Midbrain (tissue), 1 donor: ENCODE measurements at regions not wholly inside any gene's neighbourhood (a gene's known extent, or its start where the extent isn't known, plus 50 kb on each side); places are given as distances from the start of the nearest gene placed in this dataset.

ENCODE experiments used
- DNase-seq: peaks from one replicate; lab custom pipeline; 2025; lab: John Stamatoyannopoulos, UW

DNA sequence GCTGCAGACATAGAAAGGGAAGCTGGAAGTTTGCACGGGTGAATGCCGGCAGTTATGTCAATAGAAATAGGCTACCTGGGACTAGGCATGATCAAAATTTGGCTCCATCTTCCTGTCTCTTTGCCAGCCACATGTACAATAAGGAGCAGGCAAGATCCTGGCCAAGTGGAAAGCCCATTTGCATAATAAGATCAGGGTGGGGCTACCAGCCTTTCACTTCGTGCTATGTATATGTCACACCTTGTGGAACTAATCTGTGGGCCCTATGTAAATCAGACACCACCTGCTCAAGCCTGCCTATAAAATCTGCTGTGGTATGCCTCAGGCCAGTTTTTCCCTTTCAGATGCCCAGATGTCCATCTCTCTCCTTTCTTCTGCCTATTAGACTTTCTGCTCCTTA, 79.3 kb upstream of the DRD2 start:
- DNase-seq: no peak

DNA sequence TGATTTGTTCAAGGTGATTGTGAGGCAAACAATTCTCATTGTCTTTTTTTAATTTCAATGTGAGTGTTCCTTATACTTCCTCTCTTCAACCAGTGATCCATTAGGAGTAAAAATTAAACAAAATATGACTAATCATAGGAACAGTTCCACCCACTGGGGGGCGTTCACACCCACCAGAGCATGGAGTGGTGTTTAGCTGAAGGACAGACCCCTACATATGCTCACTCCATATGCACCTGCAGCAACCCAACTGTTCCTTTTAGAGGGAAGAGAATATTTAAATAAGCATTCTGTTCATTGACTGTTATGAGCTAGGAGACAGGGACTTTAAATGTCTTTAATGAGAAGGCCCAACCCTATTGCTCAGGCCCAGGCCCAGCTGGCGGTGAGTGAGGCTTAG, 78.7 kb upstream of the DRD2 start:
- no peak for DNase-seq

DNA sequence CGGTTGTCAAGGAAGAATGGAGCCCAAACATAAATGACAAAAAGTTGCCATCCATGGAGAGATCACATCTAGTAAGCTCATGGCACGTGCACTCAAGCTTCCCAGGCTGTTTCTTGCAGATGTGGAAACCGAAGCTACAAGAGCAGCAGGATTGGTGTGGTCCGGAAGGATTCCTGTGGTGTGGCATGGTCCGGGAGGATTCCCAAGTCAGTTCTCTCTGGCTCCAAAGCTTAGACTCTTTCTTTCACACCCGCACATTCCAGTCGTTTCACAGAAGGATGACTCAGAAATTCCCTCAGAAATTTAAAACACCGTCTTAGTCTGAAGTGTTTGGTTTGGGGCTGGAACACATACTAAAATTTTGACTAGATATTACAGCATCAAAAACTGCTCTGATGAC, 78.0 kb upstream of the DRD2 start:
- no peak for DNase-seq

DNA sequence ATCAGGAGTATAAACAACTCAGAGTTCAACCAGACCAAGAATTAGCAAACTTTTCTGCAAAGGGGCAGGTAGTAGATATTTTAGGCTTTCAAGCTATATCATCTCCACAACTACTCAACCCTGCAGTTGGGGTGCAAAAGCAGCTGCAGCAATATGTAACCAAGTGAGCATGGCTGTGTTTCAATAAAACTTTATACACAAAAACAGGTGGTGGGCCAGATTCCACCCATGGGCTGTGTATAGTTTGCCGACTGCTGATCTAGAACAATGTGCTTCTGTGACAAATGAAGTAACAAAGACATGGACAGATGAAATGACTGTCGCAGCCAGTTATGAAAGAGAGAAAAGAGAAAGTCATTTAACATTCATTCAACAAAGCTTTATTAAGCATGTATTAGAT, 77.1 kb upstream of the DRD2 start:
- DNase-seq: no peak

GRCh38 chr11:113551645-113552044, 76.4 kb upstream of the DRD2 start:
- DNase-seq: no peak

GRCh38 chr11:113549611-113550578, 74.7 kb upstream of the DRD2 start:
- DNase-seq: no peak

DNA sequence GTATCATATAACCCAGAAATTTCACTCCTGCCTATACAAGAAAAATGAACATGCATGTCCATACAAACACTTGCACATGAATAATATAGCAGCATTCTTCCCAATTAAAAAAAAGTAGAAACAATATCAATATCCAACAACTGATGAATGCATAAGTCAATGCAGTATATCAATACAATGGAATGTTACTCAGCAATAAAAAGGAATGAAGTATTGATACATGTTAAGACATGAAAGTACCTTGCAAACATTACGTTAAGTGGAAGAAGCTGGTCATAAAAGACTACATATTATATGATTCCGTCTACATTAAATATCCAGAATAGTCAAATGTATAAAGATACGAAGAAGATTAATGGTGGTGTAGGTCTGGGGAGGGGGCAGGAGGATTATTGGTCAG, 73.9 kb upstream of the DRD2 start:
- no peak for DNase-seq

GRCh38 chr11:113547739-113548138, 72.5 kb upstream of the DRD2 start:
- DNase-seq: no peak

GRCh38 chr11:113546757-113547507, 71.7 kb upstream of the DRD2 start:
- DNase-seq: no peak

- DNase-seq: no peak
Measured at GRCh38 chr11:113542420-113542819, 67.2 kb upstream of the DRD2 start.

DNA sequence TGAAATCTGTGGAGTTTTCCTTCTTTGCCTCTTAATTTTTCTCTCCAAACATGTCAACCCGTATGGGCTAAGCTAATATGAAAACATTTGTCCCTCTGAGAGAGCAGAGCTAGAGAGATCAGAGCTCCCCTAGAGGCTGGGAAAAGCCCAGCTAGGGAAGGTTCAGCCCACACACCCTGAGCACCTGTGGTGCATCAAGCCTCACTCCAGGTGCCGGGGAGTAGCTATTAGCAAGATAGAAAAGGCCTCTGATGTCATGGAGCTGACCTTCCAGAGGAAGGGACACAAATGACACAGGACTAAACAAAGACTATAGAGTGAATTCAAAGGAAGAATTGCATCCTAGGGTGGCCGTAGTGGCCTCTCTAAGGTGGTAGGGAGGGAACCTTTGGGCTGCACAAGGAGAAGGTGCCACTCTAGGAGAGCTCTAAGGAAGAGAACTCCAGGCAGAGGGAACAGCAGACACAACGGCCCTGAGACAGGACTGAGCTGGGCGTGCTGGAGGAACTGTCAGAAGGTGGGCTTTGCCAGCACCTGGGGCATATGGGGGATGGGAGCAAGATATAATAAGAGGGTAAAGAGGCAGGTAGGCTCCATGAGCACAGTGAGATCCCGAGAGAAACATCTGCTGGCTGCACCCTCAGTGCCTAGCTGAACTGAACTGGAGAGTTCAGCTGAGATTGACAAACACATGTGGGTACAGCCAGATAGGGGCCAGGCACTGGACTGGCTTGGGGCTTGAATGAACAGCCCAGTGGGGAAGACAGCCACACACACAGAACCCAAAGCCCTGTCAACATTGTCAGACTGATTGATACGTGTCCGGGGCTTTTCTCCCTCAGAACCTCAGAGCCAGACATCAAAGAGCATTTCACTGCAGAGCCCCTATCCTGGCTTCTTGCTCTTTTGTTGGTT, 65.5 kb upstream of the DRD2 start:
- DNase-seq: no peak

- DNase-seq: no peak
Measured at GRCh38 chr11:113538451-113539412, 63.5 kb upstream of the DRD2 start.

GRCh38 chr11:113534625-113535024, 59.4 kb upstream of the DRD2 start:
- DNase-seq: no peak

DNA sequence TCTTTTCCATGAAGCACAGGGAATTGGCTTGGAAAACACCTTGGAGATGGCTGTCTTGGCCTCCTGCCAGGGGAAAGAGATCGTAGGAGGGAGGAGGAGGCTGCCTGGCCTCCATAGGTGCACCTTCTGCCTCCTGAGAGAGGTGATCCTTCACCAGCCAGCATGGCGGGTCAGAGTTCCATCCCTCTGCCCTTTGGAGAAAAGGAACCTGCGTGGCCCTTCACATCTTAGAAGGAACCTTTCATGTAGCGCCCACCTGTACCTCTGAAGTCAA, 58.2 kb upstream of the DRD2 start:
- DNase-seq: no peak

- DNase-seq: peak; percentile 83
Measured at GRCh38 chr11:113532697-113533424, 57.7 kb upstream of the DRD2 start.

GRCh38 chr11:113531575-113532451, 56.6 kb upstream of the DRD2 start:
- DNase-seq: no peak

GRCh38 chr11:113531083-113531482, 55.9 kb upstream of the DRD2 start:
- DNase-seq: no peak

- no peak for DNase-seq
Measured at GRCh38 chr11:113529606-113530005, 54.4 kb upstream of the DRD2 start.

- no peak for DNase-seq
Measured at GRCh38 chr11:113528982-113529381, 53.8 kb upstream of the DRD2 start.
